ENCODE measurements at regions not wholly inside any gene's neighbourhood (a gene's known extent, or its start where the extent isn't known, plus 50 kb on each side); places are given as distances from the start of the nearest gene placed in this dataset.
A peak's percentile ranks its signal among the peaks of the same experiment; 100 is the strongest.

DNA sequence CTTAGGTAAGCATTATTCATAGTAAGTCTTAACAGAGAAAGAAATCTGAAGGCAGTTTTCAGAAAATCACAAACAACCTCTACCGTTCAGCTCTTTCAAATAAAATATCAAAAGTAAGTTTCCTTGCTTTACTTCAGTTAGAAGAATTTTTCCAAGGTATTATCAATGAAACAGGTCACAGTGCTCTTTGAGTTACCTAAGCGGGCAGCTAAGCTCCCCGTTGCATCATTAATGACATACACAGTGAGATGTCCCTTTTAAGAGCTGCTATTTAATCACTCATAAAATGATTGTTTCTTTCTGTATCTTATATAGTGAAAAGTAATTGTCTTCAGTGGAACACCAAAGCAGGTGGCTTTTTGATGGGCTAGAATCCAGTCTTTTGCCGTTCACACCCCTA lies 86.2 kb upstream of the PIK3R1 start:
- TF ChIP-seq RXRA (IDR thresholded peaks at IDR 0.05): peak; percentile 12 to 53
- TF ChIP-seq NR2F2 (IDR thresholded peaks at IDR 0.05): no peak
- TF ChIP-seq YY1 (IDR thresholded peaks at IDR 0.05): peak; percentile 62
- TF ChIP-seq, protein P1, sequence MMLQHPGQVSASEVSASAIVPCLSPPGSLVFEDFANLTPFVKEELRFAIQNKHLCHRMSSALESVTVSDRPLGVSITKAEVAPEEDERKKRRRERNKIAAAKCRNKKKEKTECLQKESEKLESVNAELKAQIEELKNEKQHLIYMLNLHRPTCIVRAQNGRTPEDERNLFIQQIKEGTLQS (IDR thresholded peaks at IDR 0.05): peak; percentile 87
- TF ChIP-seq GABPA (IDR thresholded peaks at IDR 0.05 in 1 of 2, conservative IDR thresholded peaks at IDR 0.05 in 1 of 2): no peak
- TF ChIP-seq RAD21 (IDR thresholded peaks at IDR 0.05): peak; percentile 18 to 30
- peak; percentile 40 to 52 for TF ChIP-seq HNF4A (conservative IDR thresholded peaks at IDR 0.05)
- peak overlapping the region; percentile 61 to 68 for H3K27ac ChIP-seq (ENCODE audit: low read depth in 1 of 2, low read length in 2 of 2)
- peak overlapping the region in 1 of 2 donors; percentile 38 for H3K9ac ChIP-seq (ENCODE audit: low read depth in 1 of 2, low read length in 2 of 2)
- WGBS: 31% methylated on average over 4 of the region's 4 CpGs
- peaks cover 8 to 48% (median 36%) of the 10 kb centered on the region in 4 donors for H3K4me1 ChIP-seq (ENCODE audit: control insufficient read depth in 4 of 4, insufficient read depth in 4 of 4, low read length in 3 of 4)
- H3K36me3 ChIP-seq (ENCODE audit: control insufficient read depth in 4 of 4, insufficient read depth in 3 of 4, low read depth in 1 of 4, low read length in 3 of 4): no peaks in the 10 kb centered on the region
- no peak overlapping the region for H3K4me3 ChIP-seq (ENCODE audit: low read depth in 1 of 3, low read length in 3 of 3)
- no peaks in the 10 kb centered on the region for H3K27me3 ChIP-seq (ENCODE audit: control insufficient read depth in 4 of 4, insufficient read depth in 4 of 4, low read length in 3 of 4)
- no peak for DNase-seq (ENCODE audit: low spot score)
- H3K9me3 ChIP-seq (ENCODE audit: control insufficient read depth in 4 of 4, low read length in 3 of 4): no peaks in the 10 kb centered on the region

DNA sequence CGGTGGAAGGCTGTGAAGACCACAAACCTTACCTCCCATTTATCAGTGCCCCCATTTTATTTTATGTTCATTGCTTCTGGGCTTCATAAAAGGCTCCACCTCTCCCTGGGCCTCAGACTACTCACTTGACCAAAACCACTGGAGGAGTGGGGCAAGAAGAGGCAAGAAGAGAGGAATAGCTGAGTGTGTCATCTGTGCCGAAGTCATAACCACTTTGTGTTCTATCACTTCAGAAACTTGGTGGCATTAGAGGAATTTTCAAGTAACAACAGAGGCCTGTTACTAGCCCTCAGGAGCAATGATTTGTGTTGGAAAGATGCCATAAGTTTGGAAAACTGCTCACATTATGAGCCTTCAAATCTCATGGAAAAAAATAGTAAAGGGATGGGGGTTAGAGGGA lies 88.7 kb upstream of the PIK3R1 start:
- no peak for DNase-seq (ENCODE audit: low spot score)
- Histone ChIP-seq H3K27me3 (ENCODE audit: control insufficient read depth in 4 of 4, insufficient read depth in 4 of 4, low read length in 3 of 4) (no peaks in the 10 kb centered on the region), H3K27ac (ENCODE audit: low read depth in 1 of 2, low read length in 2 of 2) (no peak overlapping the region), H3K9ac (ENCODE audit: low read depth in 1 of 2, low read length in 2 of 2) (no peak overlapping the region), H3K4me1 (ENCODE audit: control insufficient read depth in 4 of 4, insufficient read depth in 4 of 4, low read length in 3 of 4) (peaks cover 6 to 41% (median 32%) of the 10 kb centered on the region in 4 donors), H3K36me3 (ENCODE audit: control insufficient read depth in 4 of 4, insufficient read depth in 3 of 4, low read depth in 1 of 4, low read length in 3 of 4) (no peaks in the 10 kb centered on the region), H3K9me3 (ENCODE audit: control insufficient read depth in 4 of 4, low read length in 3 of 4) (no peaks in the 10 kb centered on the region), H3K4me3 (ENCODE audit: low read depth in 1 of 3, low read length in 3 of 3) (no peak overlapping the region)
- 96% methylated on average over 2 of the region's 2 CpGs for WGBS
- TF ChIP-seq, protein P2, sequence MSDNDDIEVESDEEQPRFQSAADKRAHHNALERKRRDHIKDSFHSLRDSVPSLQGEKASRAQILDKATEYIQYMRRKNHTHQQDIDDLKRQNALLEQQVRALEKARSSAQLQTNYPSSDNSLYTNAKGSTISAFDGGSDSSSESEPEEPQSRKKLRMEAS (IDR thresholded peaks at IDR 0.05): no peak
- no peak for TF ChIP-seq TAF1 (conservative IDR thresholded peaks at IDR 0.05)
- TF ChIP-seq GABPA (IDR thresholded peaks at IDR 0.05 in 1 of 2, conservative IDR thresholded peaks at IDR 0.05 in 1 of 2): no peak

DNA sequence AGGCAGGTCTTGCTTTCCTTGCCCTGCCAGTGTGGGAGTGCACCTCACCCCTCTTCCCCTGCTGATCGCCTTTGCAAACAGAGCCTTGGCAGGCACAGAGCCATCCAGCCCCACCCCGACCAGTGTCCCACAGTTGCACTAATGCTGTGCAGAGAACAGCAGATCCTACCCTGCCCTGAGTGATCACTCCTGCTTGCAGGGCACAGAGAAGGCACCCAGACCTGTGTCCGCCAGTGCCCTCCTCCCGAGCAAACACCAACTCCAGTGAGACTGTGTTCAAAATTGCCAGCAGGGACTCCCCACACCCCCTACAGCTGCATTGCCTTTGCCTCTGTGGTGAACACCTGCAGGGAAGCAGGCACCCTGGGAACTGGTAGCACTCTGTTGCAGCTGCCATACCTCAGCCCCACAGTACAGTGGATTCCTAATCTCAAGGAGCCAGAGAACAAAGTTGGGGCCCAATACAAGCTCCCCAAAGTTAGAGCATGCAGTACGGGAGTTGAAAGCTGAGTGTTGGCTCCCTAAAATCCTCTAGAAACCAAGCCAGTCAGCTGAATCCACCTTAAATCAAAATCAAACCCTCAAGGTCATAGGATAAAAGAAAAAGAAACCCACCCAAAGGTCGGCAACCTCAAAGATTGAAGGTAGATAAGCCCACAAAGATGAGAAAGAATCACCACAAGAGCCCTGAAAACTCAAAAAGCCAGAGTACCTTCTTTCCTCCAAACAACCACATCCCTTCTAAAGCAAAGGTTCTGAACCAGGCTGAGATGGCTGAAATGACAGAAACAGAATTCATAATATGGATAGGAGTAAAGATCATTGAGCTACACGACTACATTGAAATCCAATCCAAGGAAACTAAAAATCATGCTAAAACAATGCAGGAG lies 92.9 kb upstream of the PIK3R1 start:
- WGBS: 39% methylated on average over 7 of the region's 7 CpGs
- DNase-seq (ENCODE audit: low spot score): no peak
- H3K27me3 ChIP-seq (ENCODE audit: control insufficient read depth in 4 of 4, insufficient read depth in 4 of 4, low read length in 3 of 4): no peaks in the 10 kb centered on the region
- no peak overlapping the region for H3K4me3 ChIP-seq (ENCODE audit: low read depth in 1 of 3, low read length in 3 of 3)
- no peaks in the 10 kb centered on the region for H3K36me3 ChIP-seq (ENCODE audit: control insufficient read depth in 4 of 4, insufficient read depth in 3 of 4, low read depth in 1 of 4, low read length in 3 of 4)
- peaks cover 3 to 21% (median 14%) of the 10 kb centered on the region in 4 donors for H3K4me1 ChIP-seq (ENCODE audit: control insufficient read depth in 4 of 4, insufficient read depth in 4 of 4, low read length in 3 of 4)
- no peaks in the 10 kb centered on the region for H3K9me3 ChIP-seq (ENCODE audit: control insufficient read depth in 4 of 4, low read length in 3 of 4)
- TF ChIP-seq EGR1 (IDR thresholded peaks at IDR 0.05; ENCODE audit: low read depth in 2 of 2) (no peak), RAD21 (IDR thresholded peaks at IDR 0.05) (peak; percentile 51 to 69), HNF4A (conservative IDR thresholded peaks at IDR 0.05) (peak; percentile 35 to 63), JUND (IDR thresholded peaks at IDR 0.05) (no peak), FOXA1 (IDR thresholded peaks at IDR 0.05) (peak; percentile 56), FOXA2 (IDR thresholded peaks at IDR 0.05) (peak; percentile 58), NR2F2 (IDR thresholded peaks at IDR 0.05) (no peak), SP1 (IDR thresholded peaks at IDR 0.05) (peak; percentile 63), RXRA (IDR thresholded peaks at IDR 0.05) (peak; percentile 74 to 84)
- TF ChIP-seq, protein P1 (IDR thresholded peaks at IDR 0.05): no peak
- TF ChIP-seq, protein P3, sequence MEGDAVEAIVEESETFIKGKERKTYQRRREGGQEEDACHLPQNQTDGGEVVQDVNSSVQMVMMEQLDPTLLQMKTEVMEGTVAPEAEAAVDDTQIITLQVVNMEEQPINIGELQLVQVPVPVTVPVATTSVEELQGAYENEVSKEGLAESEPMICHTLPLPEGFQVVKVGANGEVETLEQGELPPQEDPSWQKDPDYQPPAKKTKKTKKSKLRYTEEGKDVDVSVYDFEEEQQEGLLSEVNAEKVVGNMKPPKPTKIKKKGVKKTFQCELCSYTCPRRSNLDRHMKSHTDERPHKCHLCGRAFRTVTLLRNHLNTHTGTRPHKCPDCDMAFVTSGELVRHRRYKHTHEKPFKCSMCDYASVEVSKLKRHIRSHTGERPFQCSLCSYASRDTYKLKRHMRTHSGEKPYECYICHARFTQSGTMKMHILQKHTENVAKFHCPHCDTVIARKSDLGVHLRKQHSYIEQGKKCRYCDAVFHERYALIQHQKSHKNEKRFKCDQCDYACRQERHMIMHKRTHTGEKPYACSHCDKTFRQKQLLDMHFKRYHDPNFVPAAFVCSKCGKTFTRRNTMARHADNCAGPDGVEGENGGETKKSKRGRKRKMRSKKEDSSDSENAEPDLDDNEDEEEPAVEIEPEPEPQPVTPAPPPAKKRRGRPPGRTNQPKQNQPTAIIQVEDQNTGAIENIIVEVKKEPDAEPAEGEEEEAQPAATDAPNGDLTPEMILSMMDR (IDR thresholded peaks at IDR 0.05; ENCODE audit: low read depth, low read length, missing input control): no peak
- TF ChIP-seq, protein P2 (IDR thresholded peaks at IDR 0.05): peak; percentile 34
- H3K9ac ChIP-seq (ENCODE audit: low read depth in 1 of 2, low read length in 2 of 2): no peak overlapping the region
- H3K27ac ChIP-seq (ENCODE audit: low read depth in 1 of 2, low read length in 2 of 2): no peak overlapping the region

All from liver (tissue), 8 donors.